Skin of body (tissue), 1 donor: ENCODE measurements at regions not wholly inside any gene's neighbourhood (a gene's known extent, or its start where the extent isn't known, plus 50 kb on each side); places are given as distances from the start of the nearest gene placed in this dataset.

Experiments
- DNase-seq: peaks from one replicate; lab custom pipeline; 2025; lab: John Stamatoyannopoulos, UW

DNA sequence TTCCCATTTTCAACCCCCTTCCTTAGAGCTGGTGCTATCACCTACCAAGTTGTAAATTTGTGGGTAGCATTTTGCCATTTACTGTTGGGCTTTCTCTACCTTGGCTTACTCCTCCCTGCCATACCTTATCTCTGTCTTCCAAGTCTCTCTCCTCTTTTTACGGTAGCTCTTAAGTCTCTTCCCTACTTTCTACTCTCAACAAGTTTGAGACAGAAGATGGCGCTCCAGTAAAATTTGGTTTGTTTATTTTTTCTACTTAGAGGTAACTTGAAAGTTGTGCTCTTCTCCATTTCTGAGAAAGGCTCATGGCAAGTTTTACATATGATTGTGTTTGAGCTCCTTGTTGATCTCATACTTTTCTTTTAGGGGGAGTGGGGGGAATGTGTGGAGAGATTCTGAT lies 1508.1 kb downstream of the TECRL start:
- DNase-seq: no peak

DNA sequence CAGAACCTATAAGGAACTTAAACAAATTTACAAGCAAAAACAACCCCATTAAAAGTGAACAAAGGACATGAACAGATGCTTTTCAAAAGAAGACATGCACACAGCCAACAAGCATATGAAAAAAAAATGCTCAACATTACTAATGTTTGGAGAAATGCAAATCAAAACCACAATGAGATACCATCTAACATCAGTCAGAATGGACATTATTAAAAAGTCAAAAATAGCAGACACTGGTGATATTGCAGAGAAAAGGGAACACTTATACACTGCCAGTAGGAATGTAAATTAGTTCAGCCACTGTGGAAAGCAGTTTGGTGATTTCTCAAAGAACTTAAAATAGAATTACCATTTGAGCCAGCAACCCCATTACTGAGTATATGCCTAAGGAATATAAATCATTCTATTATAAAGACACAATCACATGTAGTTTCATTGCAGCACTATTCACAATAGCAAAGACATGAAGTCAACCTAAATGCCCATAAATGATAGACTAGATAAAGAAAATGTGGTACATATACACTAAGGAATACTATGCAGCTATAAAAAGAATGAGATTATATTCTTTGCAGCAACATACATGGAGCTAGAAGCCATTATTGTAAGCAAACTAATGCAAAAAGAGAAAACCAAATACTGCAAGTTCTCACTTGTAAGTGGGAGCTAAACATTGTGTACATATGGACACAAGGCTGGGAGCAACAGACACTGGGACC lies 1509.4 kb downstream of the TECRL start:
- no peak for DNase-seq

DNA sequence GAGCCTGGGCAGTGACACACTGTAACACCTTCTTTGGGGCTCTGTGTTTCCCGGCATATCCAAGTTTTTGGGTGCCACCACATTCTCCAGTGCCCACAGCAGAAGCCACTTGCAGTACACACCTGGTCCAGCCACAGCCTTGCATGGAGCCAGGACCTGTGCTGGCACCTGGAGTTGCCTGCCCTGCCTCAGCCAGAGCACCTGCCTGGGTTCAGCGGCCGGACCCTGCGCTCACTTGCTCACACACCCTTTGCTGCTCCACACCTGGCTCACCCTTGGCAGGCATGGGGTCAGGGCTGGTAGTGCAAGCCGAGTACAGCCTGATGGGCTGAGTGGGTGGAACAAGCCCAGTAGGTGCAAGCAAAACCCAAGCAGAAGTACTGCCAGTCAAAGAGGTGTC lies 1511.1 kb downstream of the TECRL start:
- DNase-seq: no peak

DNA sequence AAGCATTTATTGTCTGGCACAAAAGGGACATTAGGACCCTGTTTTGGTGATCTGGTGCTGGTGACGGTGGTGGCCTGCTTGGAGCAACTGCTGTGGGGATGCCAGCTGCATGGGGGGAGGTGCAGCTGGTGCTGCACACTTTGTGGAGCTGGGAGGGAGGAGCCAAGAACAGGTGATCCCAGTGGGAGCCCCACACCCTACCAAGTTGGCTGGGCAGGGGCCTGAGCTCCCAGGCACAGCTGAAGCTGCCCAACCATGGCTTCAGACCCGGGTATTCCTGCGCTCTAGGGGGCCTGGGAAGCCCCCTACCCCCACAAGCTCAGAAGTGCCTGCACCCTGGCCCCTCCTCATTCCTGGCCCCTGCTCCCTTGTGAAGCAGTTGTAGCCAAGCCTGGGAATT lies 1512.5 kb downstream of the TECRL start:
- no peak for DNase-seq

DNA sequence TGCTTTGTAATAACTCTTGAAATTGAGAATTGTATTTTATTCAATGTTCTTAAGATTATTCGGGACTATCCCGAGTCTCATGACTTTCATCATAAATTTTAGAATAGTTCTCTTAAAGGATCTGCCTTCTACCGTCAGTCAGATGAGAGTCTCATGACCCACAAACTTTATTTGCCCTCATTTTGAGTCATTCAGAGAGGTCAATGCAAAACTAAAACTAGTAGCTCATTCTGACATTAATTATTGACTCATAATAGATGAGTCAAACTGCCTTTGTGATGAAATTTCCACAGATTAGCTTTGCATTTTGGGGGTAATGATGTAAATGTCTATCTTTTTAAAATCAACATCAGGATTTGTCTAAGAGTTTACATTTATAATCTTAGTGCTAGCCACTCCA lies 1527.3 kb downstream of the TECRL start:
- no peak for DNase-seq

DNA sequence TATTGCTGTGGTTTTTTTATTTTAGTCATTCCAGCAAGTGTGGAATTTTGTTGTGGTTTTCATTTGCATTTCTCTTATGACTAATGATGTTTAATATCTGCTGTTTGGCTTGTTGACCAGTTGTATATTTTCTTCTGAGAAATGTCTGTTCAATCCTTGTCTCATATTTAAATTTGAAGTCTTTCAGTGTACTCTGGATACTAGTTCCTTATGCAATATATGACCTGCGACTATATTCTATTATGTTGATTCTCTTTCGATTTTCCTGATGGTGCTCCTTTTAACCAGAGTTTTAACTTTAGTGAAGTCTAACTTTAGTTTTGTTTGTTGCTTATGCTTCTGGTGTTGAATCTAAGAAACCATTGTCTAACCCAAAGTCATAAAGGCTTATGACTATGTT lies 1528.0 kb downstream of the TECRL start:
- no peak for DNase-seq

DNA sequence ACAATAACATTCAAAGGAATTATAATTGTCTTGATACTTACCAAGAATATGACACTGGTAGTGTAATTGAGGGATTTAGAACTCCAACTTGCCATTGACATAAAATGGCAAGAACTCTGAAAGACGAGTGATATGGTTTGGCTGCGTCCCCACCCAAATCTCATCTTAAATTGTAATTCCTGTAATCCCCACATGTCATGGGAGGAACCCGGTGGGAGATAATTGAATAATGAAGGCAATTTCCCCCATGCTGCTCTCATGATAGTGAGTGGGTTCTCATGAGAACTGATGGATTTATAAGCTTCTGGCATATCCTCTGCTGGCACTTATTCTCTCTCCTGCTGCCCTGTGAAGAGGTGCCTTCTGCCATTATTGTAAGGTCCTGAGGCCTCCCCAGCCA lies 1536.4 kb downstream of the TECRL start:
- DNase-seq: no peak

DNA sequence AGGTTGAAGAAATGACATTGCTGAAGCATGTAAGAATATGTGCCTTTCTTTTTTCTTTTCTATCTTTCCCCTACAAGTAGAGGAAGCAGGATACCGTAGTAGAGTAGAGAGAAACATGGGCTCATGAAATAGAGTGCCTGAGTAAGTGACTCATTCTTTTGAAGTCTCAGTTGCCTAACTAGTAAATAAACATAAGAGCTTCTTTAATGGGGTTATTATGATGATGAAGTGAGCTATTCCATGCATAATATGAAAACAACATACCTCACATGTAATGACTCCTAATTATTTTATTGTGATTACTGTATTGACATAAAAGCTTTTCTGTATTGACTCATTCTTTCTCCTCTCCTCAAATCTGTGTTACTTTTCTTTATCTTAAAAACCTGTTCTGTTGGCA lies 1538.2 kb downstream of the TECRL start:
- no peak for DNase-seq

DNA sequence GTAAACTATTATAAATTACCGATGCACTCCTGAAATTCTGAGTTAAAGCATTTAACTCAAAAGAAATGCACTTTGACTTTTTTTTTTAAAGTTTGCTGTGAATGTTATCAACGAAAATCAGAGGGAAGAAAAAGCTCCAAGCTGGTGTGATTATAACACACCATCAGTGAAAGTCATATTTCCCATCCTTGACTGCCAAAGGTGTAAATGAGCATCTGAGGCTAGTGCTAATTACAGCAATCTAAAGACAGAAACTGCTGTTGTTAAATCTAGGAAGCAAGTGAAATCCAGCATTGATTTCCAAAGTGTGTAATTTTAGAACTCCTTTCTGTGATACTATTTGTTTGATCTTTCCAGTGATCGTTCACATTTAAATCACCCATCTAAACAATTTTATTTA lies 1538.8 kb downstream of the TECRL start:
- DNase-seq: no peak

GRCh38 chr4:62865261-62865660 lies 1544.0 kb downstream of the TECRL start:
- no peak for DNase-seq

DNA sequence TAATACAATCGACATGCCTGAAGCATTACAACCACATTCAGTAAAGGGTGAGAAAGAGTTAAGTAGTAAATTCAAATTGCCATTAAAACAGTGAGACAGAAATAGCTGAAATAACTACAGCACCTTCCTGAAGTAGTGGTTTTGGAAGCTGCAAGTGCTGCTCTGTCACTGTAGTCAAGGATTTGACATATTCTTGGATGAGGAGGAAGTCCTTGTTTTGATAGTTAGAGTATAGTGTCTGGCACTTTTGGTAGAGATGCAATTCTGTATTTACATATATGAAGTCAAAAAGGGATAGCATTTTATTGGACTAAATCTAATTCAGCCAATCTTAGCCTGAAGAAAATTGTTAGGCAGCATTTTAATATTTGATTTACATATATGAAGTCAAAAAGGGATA lies 1559.6 kb downstream of the TECRL start:
- no peak for DNase-seq

DNA sequence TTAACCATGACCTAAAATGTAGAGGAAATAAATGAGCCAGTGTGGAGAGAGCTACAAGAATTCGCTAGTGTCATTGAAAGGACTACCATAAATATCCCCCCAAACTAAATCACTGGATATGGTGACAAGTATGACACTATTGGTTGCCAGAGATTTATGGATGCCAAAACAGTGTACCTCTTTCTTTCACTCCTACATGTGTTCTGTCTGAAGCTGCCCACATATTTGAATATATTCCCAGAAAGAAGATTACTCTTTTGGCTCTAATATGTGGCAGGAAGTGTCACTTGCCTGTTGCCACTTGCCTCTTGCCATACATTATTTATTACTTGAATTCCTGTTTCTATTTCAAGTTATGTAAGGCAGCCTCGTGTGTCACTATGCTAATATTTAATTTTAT lies 1573.6 kb downstream of the TECRL start:
- no peak for DNase-seq

DNA sequence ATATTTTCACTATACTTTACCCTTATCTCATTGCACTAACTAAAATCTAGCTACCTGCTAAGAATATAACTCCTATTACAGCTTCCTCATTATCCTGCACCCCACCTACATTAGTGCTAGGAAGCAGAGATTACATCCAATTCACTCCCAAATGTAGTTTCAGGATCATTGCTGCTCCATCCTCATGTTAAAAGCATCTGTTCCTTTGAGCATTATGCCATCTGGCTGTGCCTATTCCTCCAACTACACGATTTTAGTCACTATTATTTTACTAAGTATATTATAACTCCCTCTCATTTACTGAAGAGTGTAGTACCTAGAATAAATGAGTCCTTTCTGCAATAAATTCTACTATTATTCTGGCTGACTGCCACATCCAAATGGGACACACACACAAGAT lies 1586.9 kb downstream of the TECRL start:
- DNase-seq: no peak

- DNase-seq: no peak
These were observed 1592.7 kb downstream of the TECRL start for GRCh38 chr4:62816566-62816965.

GRCh38 chr4:62814510-62815047 lies 1594.7 kb downstream of the TECRL start:
- DNase-seq: no peak

GRCh38 chr4:62806816-62807215 lies 1602.4 kb downstream of the TECRL start:
- no peak for DNase-seq

GRCh38 chr4:62804075-62804474 lies 1603.9 kb downstream of the ADGRL3 start:
- DNase-seq: no peak

GRCh38 chr4:62797221-62797620 lies 1597.1 kb downstream of the ADGRL3 start:
- no peak for DNase-seq

GRCh38 chr4:62791386-62791785 lies 1591.3 kb downstream of the ADGRL3 start:
- DNase-seq: no peak

DNA sequence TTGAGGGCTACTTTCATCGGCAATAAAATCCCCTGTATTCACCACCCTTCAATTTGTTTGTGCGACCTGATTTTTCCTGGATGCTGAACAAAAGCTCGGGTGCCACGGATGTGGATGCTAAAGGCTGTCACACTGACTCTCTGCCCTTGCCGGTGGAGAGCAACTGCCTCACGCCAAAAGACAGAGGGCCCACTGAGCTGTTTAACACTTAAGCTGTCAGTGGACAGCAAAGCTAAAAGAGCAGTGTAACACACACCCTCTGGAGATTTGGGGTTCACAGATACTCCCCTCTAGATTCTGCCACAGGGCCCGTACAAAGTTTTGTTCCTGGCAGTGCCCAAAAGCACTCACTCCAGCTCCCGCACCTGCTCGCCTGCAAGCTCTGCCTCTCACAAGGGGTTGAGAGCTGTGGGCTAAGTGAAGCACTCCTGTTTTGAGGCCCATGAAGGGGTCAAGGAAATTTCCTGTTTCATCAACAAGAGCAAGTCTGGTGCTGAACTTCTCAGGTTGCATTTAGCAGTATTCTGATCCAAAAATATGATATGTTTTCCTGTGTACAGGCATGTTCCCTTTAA lies 1571.9 kb downstream of the ADGRL3 start:
- DNase-seq: no peak

- DNase-seq: no peak
These were observed 1540.2 kb downstream of the ADGRL3 start for GRCh38 chr4:62740296-62740695.

GRCh38 chr4:62717154-62717553 lies 1517.0 kb downstream of the ADGRL3 start:
- no peak for DNase-seq

- DNase-seq: no peak
These were observed 1511.4 kb downstream of the ADGRL3 start for GRCh38 chr4:62711575-62711974.
